GM12878 (cell line): ENCODE measurements at regions not wholly inside any gene's neighbourhood (a gene's known extent, or its start where the extent isn't known, plus 50 kb on each side); places are given as distances from the start of the nearest gene placed in this dataset.

Experiments
- ATAC-seq: fragments of 200-7000 bp; cut with Tn5 transposase; 3 replicates; pipeline ENCODE4 v1.9.1; 2020; ENCODE audit warnings: mild to moderate bottlenecking, moderate library complexity
- BruUV-seq: library from RNA; stranded (reverse); fragments of 400-500 nt; replicated peaks from 2 replicates; lab custom pipeline; 2021; lab: Mats Ljungman, UMichigan
- CTCF ChIA-PET: fragments of 300-600 bp; sonication (Branson Sonifier 250); formaldehyde crosslinking; extraction: SDS; loops from one replicate; lab custom pipeline; 2021; ENCODE audit warnings: inconsistent platforms; lab: Yijun Ruan, JAX
- POLR2A ChIA-PET: fragments of 350-600 bp; formaldehyde crosslinking; extraction: SDS; loops from one replicate; lab custom pipeline; 2021; ENCODE audit warnings: inconsistent platforms; lab: Charles Lee
- RAD21 ChIA-PET: fragments of 300-600 bp; sonication (Branson Sonifier 250); formaldehyde crosslinking; loops from one replicate; lab custom pipeline; 2023; ENCODE audit warnings: antibody characterized with exemption; ENCODE audit not compliant: unreplicated experiment; lab: Charles Lee
- SMC1A ChIA-PET: fragments of 300-600 bp; sonication (Branson Sonifier 250); formaldehyde crosslinking; loops from one replicate; lab custom pipeline; 2023; ENCODE audit not compliant: unreplicated experiment, uncharacterized antibody; lab: Charles Lee
- DNase-seq: peaks from one replicate; pipeline ENCODE4 v3.0.0-alpha.2; 2011; ENCODE audit warnings: low read depth, low spot score
- FAIRE-seq: peaks from 3 replicates; lab custom pipeline; 2011; peaks lifted over from hg19 to GRCh38; lab: Jason Lieb, UNC
- H2AFZ ChIP-seq: 2 replicates; pipeline ENCODE4 v1.6.0; 2011; ENCODE audit warnings: low read depth, low read length, control low read depth; ENCODE audit not compliant: control insufficient read depth
- H3K27ac ChIP-seq: 2 replicates; pipeline ENCODE4 v1.5.1; 2011; ENCODE audit warnings: control low read depth; ENCODE audit not compliant: control insufficient read depth, insufficient read depth
- H3K27me3 ChIP-seq, 2 experiments: replicated peaks in 1 of 2; 2 replicates each; pipeline versions ENCODE4 v1.6.0 to v1.6.1; 2011; ENCODE audit warnings: low read length in 1 of 2; ENCODE audit not compliant: control insufficient read depth in 2 of 2, insufficient read depth in 2 of 2
- H3K36me3 ChIP-seq, 2 experiments: 2 replicates each; pipeline ENCODE4 v1.5.1; 2011; ENCODE audit warnings: low read length in 1 of 2; ENCODE audit not compliant: control insufficient read depth in 2 of 2, insufficient read depth in 2 of 2
- H3K4me1 ChIP-seq: 2 replicates; pipeline ENCODE4 v1.6.1; 2011; ENCODE audit warnings: mild to moderate bottlenecking, low read length, moderate library complexity, mixed read lengths; ENCODE audit not compliant: control insufficient read depth, insufficient read depth
- H3K4me2 ChIP-seq: 2 replicates; pipeline ENCODE4 v1.6.0; 2011; ENCODE audit warnings: control low read depth; ENCODE audit not compliant: control insufficient read depth, insufficient read depth
- H3K4me3 ChIP-seq: fragments of 200-600 bp; sonication (generic); 2 replicates; pipeline ENCODE4 v1.5.1; 2016
- H3K79me2 ChIP-seq: 2 replicates; pipeline ENCODE4 v1.6.0; 2011; ENCODE audit warnings: low read length; ENCODE audit not compliant: control insufficient read depth, insufficient read depth
- H3K9ac ChIP-seq: 2 replicates; pipeline ENCODE4 v1.8.0; 2011; ENCODE audit warnings: low read length, control low read depth, mixed read lengths; ENCODE audit not compliant: control insufficient read depth, insufficient read depth
- H3K9me3 ChIP-seq: replicated peaks from 3 replicates; pipeline ENCODE4 v1.5.1; 2011; ENCODE audit warnings: mild to moderate bottlenecking, low read length; ENCODE audit not compliant: control insufficient read depth, insufficient read depth
- H4K20me1 ChIP-seq: 2 replicates; pipeline ENCODE4 v1.6.0; 2011; ENCODE audit not compliant: control insufficient read depth, insufficient read depth
- CBX5 ChIP-seq: sonication (generic); IDR thresholded peaks from 2 replicates; pipeline ENCODE4 v1.6.1; 2016; ENCODE audit warnings: low read depth, moderate library complexity, mild to moderate bottlenecking, inconsistent platforms
- EZH2 ChIP-seq: IDR thresholded peaks from 2 replicates; pipeline ENCODE4 v1.6.1; 2012; ENCODE audit warnings: low read depth, mild to moderate bottlenecking, control low read depth, inconsistent platforms, low read length, borderline replicate concordance; ENCODE audit not compliant: control insufficient read depth
- FOXM1 ChIP-seq: IDR thresholded peaks from 2 replicates; pipeline ENCODE4 v1.6.1; 2012; ENCODE audit warnings: low read depth, mild to moderate bottlenecking, inconsistent platforms, low read length, moderate library complexity
- GABPA ChIP-seq: IDR thresholded peaks from 2 replicates; pipeline ENCODE4 v1.6.1; 2014; ENCODE audit warnings: antibody characterized with exemption, low read depth, mild to moderate bottlenecking, inconsistent platforms
- MXI1 ChIP-seq: fragments of 150-350 bp; IDR thresholded peaks from 2 replicates; pipeline ENCODE4 v1.6.1; 2011; ENCODE audit warnings: low read depth, mild to moderate bottlenecking, inconsistent platforms, low read length, improper control_type of control experiment
- MYB ChIP-seq: fragments of 150-350 bp; IDR thresholded peaks from 2 replicates; pipeline ENCODE4 v1.6.1; 2014; ENCODE audit warnings: mild to moderate bottlenecking, low read depth, low read length, borderline replicate concordance
- NR2F1 ChIP-seq: fragments of 450-650 bp; conservative IDR thresholded peaks from 2 replicates; pipeline ENCODE4 v1.6.1; 2017; ENCODE audit warnings: mild to moderate bottlenecking
- TCF7 ChIP-seq: IDR thresholded peaks from 2 replicates; pipeline ENCODE4 v1.6.1; 2014; ENCODE audit warnings: antibody characterized with exemption, borderline replicate concordance
- ZZZ3 ChIP-seq: IDR thresholded peaks from 2 replicates; pipeline ENCODE4 v1.6.1; 2011; ENCODE audit warnings: low read depth; ENCODE audit not compliant: control insufficient read depth, insufficient read length
- WGBS: methylation state at CpG from one replicate; pipeline ENCODE4 v1.1.6; 2016; ENCODE audit warnings: low lambda C conversion rate; ENCODE audit not compliant: insufficient replicate concordance, insufficient coverage; ENCODE audit errors: missing lambda C conversion rate; 5-methylcytosine and 5-hydroxymethylcytosine counted together
- in situ Hi-C: fragments of 300-500 bp; cut with MboI; formaldehyde crosslinking; loops from 9 replicates; pipeline ENCODE4 v1.14.3; 2018; ENCODE audit warnings: mixed read lengths
- intact Hi-C: fragments of 100-400 bp; cut with micrococcal nuclease; formaldehyde crosslinking; loops from one replicate; pipeline ENCODE4 v1.14.2; 2022; ENCODE audit not compliant: unreplicated experiment
- TF ChIP-seq, protein P1 (sequence below): IDR thresholded peaks from 2 replicates; pipeline ENCODE4 v1.6.1; 2012; ENCODE audit warnings: low read depth, low read length, improper control_type of control experiment
- TF ChIP-seq, protein P2 (sequence below): IDR thresholded peaks from 2 replicates; pipeline ENCODE4 v1.6.1; 2012; ENCODE audit warnings: low read depth, low read length, improper control_type of control experiment
- TF ChIP-seq, protein P3 (sequence below): fragments of 450-650 bp; IDR thresholded peaks from 2 replicates; pipeline ENCODE4 v1.6.1; 2018; ENCODE audit warnings: mild to moderate bottlenecking, low read depth, moderate library complexity; ENCODE audit not compliant: partially characterized antibody

DNA sequence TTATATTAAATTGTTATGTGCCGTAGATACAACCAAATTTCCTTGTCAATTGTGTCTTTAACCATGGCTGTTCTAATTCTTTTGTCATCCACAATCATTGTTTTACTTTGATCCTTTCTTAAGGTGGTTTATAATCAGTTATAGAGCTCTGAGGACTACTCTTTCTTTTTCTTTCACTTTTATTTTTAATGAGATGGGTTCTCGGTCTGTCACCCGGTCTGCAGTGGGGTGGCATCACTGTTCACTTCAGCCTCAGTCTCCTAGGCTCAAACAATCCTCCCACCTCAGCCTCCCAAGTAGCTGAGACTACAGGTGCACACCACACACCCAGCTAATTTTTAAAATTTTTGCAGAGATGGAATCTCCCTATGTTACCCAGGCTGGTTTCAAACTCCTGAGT lies 74.2 kb downstream of the ANXA2R start:
- BruUV-seq = no TSS peak
- intact Hi-C loops (no loop called here), in situ Hi-C loops (no loop called here)
- H3K4me1 ChIP-seq = no peaks in the 10 kb centered on the region
- no peak overlapping the region for H2AFZ ChIP-seq
- no peaks in the 10 kb centered on the region for H3K9me3 ChIP-seq
- ChIA-PET POLR2A (no interaction called here), CTCF (interaction anchor here (0.6 to 1.7 kb wide), 2 partner anchors 53 to 76 kb away, joined by 3 to 4 read pairs; no protein-coding TSS in a partner anchor), SMC1A (interaction anchor here (1.1 kb wide), 1 partner anchor 28 kb away, joined by 3 read pairs; no protein-coding TSS in a partner anchor), RAD21 (interaction anchor here (1.2 kb wide), 1 partner anchor 73 kb away, joined by 4 read pairs; no protein-coding TSS in a partner anchor)
- TF ChIP-seq MXI1 = no peak
- TF ChIP-seq GABPA = no peak
- no peaks in the 10 kb centered on the region for H3K27me3 ChIP-seq
- DNase-seq (no peak), FAIRE-seq (no peak), ATAC-seq (no peak)
- H3K79me2 ChIP-seq = no peaks in the 10 kb centered on the region
- H4K20me1 ChIP-seq = no peaks in the 10 kb centered on the region
- H3K4me3 ChIP-seq = no peak overlapping the region
- no peak overlapping the region for H3K4me2 ChIP-seq
- H3K27ac ChIP-seq = no peak overlapping the region
- H3K36me3 ChIP-seq = no peaks in the 10 kb centered on the region
- 56% methylated on average over 3 of the region's 3 CpGs for WGBS
- no peak overlapping the region for H3K9ac ChIP-seq

DNA sequence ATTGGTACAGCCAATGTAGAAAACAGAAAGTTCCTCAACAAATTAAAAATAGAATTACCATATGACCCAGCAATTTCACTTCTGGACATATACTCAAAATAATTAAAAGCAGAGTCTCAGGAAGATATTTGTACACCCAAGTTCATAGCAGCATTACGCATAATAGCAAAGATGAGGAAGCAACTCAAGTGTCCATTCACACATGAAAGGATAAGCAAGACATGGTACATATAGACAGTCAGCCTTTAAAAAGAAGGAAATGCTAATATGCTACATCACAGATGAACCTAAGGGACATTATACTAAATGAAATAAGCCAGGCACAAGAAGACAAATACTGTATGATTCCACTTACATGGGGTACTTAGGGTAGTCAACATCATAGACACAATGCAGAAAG lies 76.7 kb downstream of the ANXA2R start:
- no peaks in the 10 kb centered on the region for H3K36me3 ChIP-seq
- H3K27ac ChIP-seq = no peak overlapping the region
- H3K9me3 ChIP-seq = no peaks in the 10 kb centered on the region
- FAIRE-seq (no peak), DNase-seq (no peak), ATAC-seq (no peak)
- ChIA-PET SMC1A (no interaction called here), RAD21 (no interaction called here), POLR2A (no interaction called here), CTCF (no interaction called here)
- H4K20me1 ChIP-seq = no peaks in the 10 kb centered on the region
- H3K4me3 ChIP-seq = no peak overlapping the region
- no peaks in the 10 kb centered on the region for H3K79me2 ChIP-seq
- no peak overlapping the region for H3K9ac ChIP-seq
- BruUV-seq = no TSS peak
- H3K4me2 ChIP-seq = no peak overlapping the region
- in situ Hi-C loops (no loop called here), intact Hi-C loops (no loop called here)
- no peaks in the 10 kb centered on the region for H3K27me3 ChIP-seq
- no peaks in the 10 kb centered on the region for H3K4me1 ChIP-seq
- no peak overlapping the region for H2AFZ ChIP-seq
- WGBS = 95% methylated on average over 1 of the region's 1 CpG
- TF ChIP-seq, protein P1, sequence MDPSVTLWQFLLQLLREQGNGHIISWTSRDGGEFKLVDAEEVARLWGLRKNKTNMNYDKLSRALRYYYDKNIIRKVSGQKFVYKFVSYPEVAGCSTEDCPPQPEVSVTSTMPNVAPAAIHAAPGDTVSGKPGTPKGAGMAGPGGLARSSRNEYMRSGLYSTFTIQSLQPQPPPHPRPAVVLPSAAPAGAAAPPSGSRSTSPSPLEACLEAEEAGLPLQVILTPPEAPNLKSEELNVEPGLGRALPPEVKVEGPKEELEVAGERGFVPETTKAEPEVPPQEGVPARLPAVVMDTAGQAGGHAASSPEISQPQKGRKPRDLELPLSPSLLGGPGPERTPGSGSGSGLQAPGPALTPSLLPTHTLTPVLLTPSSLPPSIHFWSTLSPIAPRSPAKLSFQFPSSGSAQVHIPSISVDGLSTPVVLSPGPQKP = no peak
- TF ChIP-seq MYB = no peak
- no peak for TF ChIP-seq NR2F1
- TF ChIP-seq, protein P2, sequence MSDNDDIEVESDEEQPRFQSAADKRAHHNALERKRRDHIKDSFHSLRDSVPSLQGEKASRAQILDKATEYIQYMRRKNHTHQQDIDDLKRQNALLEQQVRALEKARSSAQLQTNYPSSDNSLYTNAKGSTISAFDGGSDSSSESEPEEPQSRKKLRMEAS = no peak
- no peak for TF ChIP-seq EZH2
- TF ChIP-seq ZZZ3 = no peak
- TF ChIP-seq CBX5 = no peak
- no peak for TF ChIP-seq TCF7
- no peak for TF ChIP-seq FOXM1
- TF ChIP-seq, protein P3, sequence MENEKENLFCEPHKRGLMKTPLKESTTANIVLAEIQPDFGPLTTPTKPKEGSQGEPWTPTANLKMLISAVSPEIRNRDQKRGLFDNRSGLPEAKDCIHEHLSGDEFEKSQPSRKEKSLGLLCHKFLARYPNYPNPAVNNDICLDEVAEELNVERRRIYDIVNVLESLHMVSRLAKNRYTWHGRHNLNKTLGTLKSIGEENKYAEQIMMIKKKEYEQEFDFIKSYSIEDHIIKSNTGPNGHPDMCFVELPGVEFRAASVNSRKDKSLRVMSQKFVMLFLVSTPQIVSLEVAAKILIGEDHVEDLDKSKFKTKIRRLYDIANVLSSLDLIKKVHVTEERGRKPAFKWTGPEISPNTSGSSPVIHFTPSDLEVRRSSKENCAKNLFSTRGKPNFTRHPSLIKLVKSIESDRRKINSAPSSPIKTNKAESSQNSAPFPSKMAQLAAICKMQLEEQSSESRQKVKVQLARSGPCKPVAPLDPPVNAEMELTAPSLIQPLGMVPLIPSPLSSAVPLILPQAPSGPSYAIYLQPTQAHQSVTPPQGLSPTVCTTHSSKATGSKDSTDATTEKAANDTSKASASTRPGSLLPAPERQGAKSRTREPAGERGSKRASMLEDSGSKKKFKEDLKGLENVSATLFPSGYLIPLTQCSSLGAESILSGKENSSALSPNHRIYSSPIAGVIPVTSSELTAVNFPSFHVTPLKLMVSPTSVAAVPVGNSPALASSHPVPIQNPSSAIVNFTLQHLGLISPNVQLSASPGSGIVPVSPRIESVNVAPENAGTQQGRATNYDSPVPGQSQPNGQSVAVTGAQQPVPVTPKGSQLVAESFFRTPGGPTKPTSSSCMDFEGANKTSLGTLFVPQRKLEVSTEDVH = no peak
